Endothelial cell (in vitro differentiated cells): ENCODE measurements at regions not wholly inside any gene's neighbourhood (a gene's known extent, or its start where the extent isn't known, plus 50 kb on each side); places are given as distances from the start of the nearest gene placed in this dataset.

Source experiments
- DNase-seq: peaks from one replicate; pipeline ENCODE4 v3.0.0; 2021; ENCODE audit warnings: low spot score
- H3K27ac Mint-ChIP-seq: one replicate; pipeline ENCODE4 v1.8.0; 2021; ENCODE audit warnings: mixed read lengths, inconsistent platforms; ENCODE audit not compliant: unreplicated experiment
- H3K27me3 Mint-ChIP-seq: one replicate; pipeline ENCODE4 v1.8.0; 2021; ENCODE audit warnings: mild to moderate bottlenecking, moderate library complexity, mixed read lengths, inconsistent platforms; ENCODE audit not compliant: unreplicated experiment
- H3K36me3 Mint-ChIP-seq: one replicate; pipeline ENCODE4 v1.8.0; 2021; ENCODE audit warnings: mild to moderate bottlenecking, low read depth, mixed read lengths, inconsistent platforms; ENCODE audit not compliant: unreplicated experiment
- H3K4me1 Mint-ChIP-seq: one replicate; pipeline ENCODE4 v1.8.0; 2021; ENCODE audit warnings: mild to moderate bottlenecking, mixed read lengths, inconsistent platforms; ENCODE audit not compliant: unreplicated experiment
- H3K4me3 Mint-ChIP-seq: one replicate; pipeline ENCODE4 v1.8.0; 2021; ENCODE audit warnings: mild to moderate bottlenecking, mixed read lengths, inconsistent platforms; ENCODE audit not compliant: unreplicated experiment
- H3K9me3 Mint-ChIP-seq: one replicate; pipeline ENCODE4 v1.8.0; 2021; ENCODE audit warnings: mixed read lengths, inconsistent platforms; ENCODE audit not compliant: unreplicated experiment
- TF ChIP-seq, protein P1 (sequence below): fragments of 200-600 bp; sonication (generic); IDR thresholded peaks from one replicate; pipeline ENCODE4 v1.5.0; 2021; ENCODE audit warnings: antibody characterized with exemption; ENCODE audit not compliant: unreplicated experiment

DNA sequence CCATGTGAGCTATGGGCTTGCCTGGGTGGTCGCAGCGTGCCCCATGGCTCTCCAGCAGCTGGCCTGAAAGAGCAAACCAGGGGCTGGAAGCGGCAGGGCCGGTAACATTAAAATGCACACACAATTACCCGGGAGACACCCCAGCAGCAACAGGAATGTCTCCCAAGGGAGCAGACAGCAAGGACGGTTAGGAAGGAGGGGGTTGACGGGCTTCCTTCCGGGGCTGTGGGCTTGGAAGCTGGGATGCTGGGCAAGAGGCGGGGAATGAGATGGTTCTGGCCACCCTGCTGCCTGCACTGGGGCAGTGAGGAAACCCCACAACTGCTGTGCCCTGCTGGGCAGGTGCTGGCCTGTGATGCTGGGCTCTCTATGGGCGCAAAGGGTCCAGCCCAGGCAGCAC lies 71.8 kb upstream of the ADAMTS2 start:
- TF ChIP-seq, protein P1, sequence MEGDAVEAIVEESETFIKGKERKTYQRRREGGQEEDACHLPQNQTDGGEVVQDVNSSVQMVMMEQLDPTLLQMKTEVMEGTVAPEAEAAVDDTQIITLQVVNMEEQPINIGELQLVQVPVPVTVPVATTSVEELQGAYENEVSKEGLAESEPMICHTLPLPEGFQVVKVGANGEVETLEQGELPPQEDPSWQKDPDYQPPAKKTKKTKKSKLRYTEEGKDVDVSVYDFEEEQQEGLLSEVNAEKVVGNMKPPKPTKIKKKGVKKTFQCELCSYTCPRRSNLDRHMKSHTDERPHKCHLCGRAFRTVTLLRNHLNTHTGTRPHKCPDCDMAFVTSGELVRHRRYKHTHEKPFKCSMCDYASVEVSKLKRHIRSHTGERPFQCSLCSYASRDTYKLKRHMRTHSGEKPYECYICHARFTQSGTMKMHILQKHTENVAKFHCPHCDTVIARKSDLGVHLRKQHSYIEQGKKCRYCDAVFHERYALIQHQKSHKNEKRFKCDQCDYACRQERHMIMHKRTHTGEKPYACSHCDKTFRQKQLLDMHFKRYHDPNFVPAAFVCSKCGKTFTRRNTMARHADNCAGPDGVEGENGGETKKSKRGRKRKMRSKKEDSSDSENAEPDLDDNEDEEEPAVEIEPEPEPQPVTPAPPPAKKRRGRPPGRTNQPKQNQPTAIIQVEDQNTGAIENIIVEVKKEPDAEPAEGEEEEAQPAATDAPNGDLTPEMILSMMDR, result no peak
- Mint-ChIP-seq H3K27ac (no peak overlapping the region), H3K4me3 (no peak overlapping the region), H3K36me3 (peaks cover 6% of the 10 kb centered on the region), H3K9me3 (no peaks in the 10 kb centered on the region), H3K27me3 (no peaks in the 10 kb centered on the region), H3K4me1 (no peaks in the 10 kb centered on the region)
- no peak for DNase-seq

GRCh38 chr5:179416114-179416822 lies 71.0 kb upstream of the ADAMTS2 start:
- DNase-seq, result no peak
- no peaks in the 10 kb centered on the region for H3K4me1 Mint-ChIP-seq

GRCh38 chr5:179415291-179416060 lies 70.2 kb upstream of the ADAMTS2 start:
- Mint-ChIP-seq H3K36me3 (peaks cover 6% of the 10 kb centered on the region), H3K27ac (no peak overlapping the region), H3K4me1 (no peaks in the 10 kb centered on the region), H3K9me3 (no peaks in the 10 kb centered on the region), H3K27me3 (no peaks in the 10 kb centered on the region), H3K4me3 (no peak overlapping the region)
- TF ChIP-seq, protein P1, result no peak
- DNase-seq, result no peak

More at GRCh38 chr5:179416114-179416822, 71.0 kb upstream of the ADAMTS2 start:
- Mint-ChIP-seq H3K4me3 (no peak overlapping the region), H3K27ac (no peak overlapping the region), H3K9me3 (no peaks in the 10 kb centered on the region), H3K27me3 (no peaks in the 10 kb centered on the region), H3K36me3 (peaks cover 6% of the 10 kb centered on the region)
- TF ChIP-seq, protein P1, result no peak

DNA sequence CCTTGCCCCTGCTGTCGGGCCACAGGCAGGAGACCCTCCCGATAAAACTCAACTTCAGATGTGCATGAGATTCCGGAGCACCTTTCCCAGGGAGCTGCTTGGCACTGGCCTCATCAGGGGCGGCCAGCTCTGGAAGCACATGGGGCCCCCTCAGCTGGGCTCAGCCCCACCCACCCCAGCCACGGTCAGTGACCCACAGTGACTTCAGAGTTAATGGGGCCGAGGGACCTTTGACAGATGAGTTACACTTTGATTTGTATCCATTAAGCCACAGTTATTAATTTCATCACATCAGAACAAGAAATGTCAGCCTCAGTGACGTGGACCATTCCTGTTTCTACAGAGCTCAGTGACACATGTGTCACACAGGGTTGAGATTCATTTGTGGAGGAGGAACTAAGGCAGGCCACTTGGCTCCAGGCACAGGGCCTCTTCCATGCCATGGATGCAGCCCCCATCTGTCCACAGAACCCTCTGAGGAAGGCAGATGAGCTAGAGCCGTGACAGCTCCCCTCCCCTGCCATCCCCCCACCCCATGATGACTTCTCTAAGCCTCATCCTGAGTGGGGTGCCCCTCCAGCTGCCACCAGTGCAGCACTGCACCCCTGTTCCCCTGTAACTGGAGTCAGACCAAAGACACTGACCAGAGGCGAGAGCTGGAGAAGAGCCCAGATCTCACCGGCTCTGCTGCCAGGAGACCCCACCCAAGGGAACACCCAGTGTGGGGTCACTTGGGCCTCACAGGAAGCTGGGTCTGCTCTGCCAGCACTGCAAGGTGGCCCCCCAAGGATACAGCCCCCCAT lies 69.4 kb upstream of the ADAMTS2 start:
- TF ChIP-seq, protein P1, result no peak
- no peak overlapping the region for H3K27ac Mint-ChIP-seq
- no peak for DNase-seq
- H3K36me3 Mint-ChIP-seq, result peaks cover 6% of the 10 kb centered on the region
- H3K9me3 Mint-ChIP-seq, result no peaks in the 10 kb centered on the region
- H3K4me1 Mint-ChIP-seq, result no peaks in the 10 kb centered on the region
- no peak overlapping the region for H3K4me3 Mint-ChIP-seq
- H3K27me3 Mint-ChIP-seq, result no peaks in the 10 kb centered on the region
